Coronary artery (tissue), 2 donors: ENCODE measurements at regions not wholly inside any gene's neighbourhood (a gene's known extent, or its start where the extent isn't known, plus 50 kb on each side); places are given as distances from the start of the nearest gene placed in this dataset.

Experiments
- DNase-seq: peaks from one replicate; pipeline ENCODE4 v3.0.0-alpha.2; 2017; ENCODE audit warnings: low spot score
- H3K27ac ChIP-seq, 2 donors: fragments of 200-600 bp; sonication (generic); one replicate each; pipeline ENCODE4 v1.5.1; 2016 to 2019
- H3K4me3 ChIP-seq: fragments of 200-600 bp; sonication (generic); 2 replicates; pipeline ENCODE4 v1.5.1; 2016; ENCODE audit warnings: mild to moderate bottlenecking, moderate library complexity
- CTCF ChIP-seq: fragments of 200-600 bp; sonication (generic); IDR thresholded peaks from one replicate; pipeline ENCODE4 v1.5.1; 2019; ENCODE audit warnings: antibody characterized with exemption

DNA sequence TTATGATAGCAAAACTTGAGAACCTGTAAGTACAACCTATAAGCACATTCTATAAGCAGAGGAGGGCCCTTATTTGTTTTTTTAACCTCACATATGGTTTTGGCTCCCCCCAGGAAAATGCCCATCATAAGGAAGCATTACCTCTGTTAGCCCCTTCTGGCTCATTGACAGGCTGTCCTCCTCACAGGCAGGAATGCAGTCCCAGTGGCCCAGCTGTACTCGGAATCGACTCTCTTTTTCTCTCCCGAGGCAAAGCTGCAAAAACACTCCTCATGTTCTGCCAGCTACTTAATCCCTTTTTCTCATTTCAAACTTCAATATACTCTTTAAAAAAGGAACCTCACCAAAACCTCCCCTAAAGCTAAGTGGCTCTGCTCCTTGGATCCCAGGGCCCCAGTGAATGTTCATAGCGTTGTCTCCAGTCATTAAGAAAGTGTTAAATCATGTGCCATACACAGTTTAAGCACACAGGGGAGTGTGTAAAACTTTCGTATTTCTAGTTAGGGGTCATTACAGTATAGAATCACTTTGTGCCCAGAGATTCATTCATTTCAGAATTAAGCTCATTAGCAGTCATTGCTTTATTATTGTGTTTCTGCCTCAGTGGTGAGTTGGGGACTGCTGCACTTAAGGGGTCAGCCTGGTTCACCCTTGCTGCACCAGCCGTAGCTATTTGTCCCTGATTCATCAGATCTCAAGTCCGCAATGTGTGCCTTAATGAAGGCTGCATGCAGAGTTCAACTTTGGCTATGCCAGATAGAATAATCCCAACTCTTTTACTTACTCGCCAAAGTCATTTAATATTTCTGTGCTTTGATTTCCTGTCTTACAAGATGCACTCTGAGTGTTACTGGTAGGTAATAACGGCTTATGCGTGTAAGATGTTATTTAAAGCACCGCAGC, 57.6 kb downstream of the JRKL start:
- DNase-seq, result no peak
- Histone ChIP-seq H3K27ac (no peak overlapping the region), H3K4me3 (no peak overlapping the region)
- no peak for TF ChIP-seq CTCF

GRCh38 chr11:96448225-96448624, 58.4 kb downstream of the JRKL start:
- no peak for DNase-seq
- TF ChIP-seq CTCF, result no peak
- Histone ChIP-seq H3K4me3 (no peak overlapping the region), H3K27ac (no peak overlapping the region)

GRCh38 chr11:96456111-96456510, 66.3 kb downstream of the JRKL start:
- no peak overlapping the region for H3K4me3 ChIP-seq
- DNase-seq, result no peak
- H3K27ac ChIP-seq, result no peak overlapping the region
- no peak for TF ChIP-seq CTCF

DNA sequence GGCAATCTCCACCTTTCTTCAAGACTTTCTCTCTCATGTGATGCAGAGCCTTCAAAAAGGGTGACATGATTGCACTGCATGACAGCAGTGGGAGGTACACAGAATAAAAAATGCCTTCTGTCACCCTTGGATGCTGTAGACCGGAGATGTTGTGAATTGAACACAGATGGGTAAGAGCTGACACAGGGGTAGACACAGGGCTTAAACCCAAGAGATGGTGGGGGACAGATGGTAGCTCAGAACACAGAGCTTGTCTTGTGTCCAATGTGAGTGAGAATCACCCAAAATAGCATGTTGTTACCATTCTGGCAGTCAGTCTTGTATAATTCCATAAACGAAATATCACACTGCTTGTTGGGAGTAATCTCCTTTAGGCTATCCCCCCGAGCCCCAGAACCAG, 69.9 kb downstream of the JRKL start:
- no peak for DNase-seq
- no peak overlapping the region for H3K4me3 ChIP-seq
- H3K27ac ChIP-seq, result no peak overlapping the region
- TF ChIP-seq CTCF, result no peak

GRCh38 chr11:96461871-96462270, 72.1 kb downstream of the JRKL start:
- no peak overlapping the region for H3K4me3 ChIP-seq
- TF ChIP-seq CTCF, result no peak
- no peak overlapping the region for H3K27ac ChIP-seq
- no peak for DNase-seq

DNA sequence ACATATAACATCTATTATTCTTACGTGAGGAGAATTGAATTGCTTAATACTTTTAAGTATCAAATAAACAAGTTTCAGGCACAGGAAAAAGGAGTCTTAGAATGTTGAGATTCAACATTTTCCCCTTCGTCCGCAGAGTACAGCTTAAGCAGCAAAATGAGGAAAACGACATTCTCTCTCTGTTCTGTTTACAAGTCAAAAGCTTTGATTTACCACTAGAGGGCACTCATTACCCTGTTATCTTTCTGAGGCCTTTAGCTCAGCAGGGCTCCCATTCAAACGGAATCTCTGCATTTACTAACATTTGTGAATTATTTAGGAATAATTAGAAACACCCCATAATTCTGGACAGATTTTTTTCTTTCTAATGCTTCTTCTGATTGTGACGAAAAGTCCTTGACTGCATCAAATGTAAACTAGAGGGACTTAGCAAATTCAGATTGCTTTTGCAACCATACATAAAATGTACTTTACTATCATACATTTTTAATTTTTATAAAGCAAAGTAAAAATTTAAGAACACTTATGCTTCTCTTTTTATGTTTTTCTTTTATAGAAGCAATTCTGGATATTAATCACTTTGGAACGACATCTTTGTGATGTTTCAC, 75.0 kb downstream of the JRKL start:
- H3K4me3 ChIP-seq, result no peak overlapping the region

More for the DNA sequence above, 75.0 kb downstream of the JRKL start:
- no peak overlapping the region for H3K27ac ChIP-seq
- no peak for DNase-seq
- TF ChIP-seq CTCF, result peak; percentile 60
